NCI-H1417 (cell line): ENCODE measurements at regions not wholly inside any gene's neighbourhood (a gene's known extent, or its start where the extent isn't known, plus 50 kb on each side); places are given as distances from the start of the nearest gene placed in this dataset.

ENCODE experiments used
- DNase-seq, 3 experiments: peaks; one replicate each; lab custom pipeline; 2025; lab: John Stamatoyannopoulos, UW

- no peak for DNase-seq
Observed at GRCh38 chr5:68452286-68452685, 236.7 kb downstream of the PIK3R1 start.

- no peak for DNase-seq
Observed at GRCh38 chr5:68454172-68454571, 238.6 kb downstream of the PIK3R1 start.

GRCh38 chr5:68454766-68455165, 239.2 kb downstream of the PIK3R1 start:
- DNase-seq = no peak

- no peak for DNase-seq
Observed at GRCh38 chr5:68455216-68455615, 239.7 kb downstream of the PIK3R1 start.

GRCh38 chr5:68456756-68457217, 241.2 kb downstream of the PIK3R1 start:
- peak in 1 of 3 experiments; percentile 23 for DNase-seq

GRCh38 chr5:68457285-68457684, 241.7 kb downstream of the PIK3R1 start:
- no peak for DNase-seq

GRCh38 chr5:68458416-68459021, 243.0 kb downstream of the PIK3R1 start:
- no peak for DNase-seq

GRCh38 chr5:68459093-68459809, 243.7 kb downstream of the PIK3R1 start:
- DNase-seq = peak in 2 of 3 experiments; percentile 14 to 85

GRCh38 chr5:68459810-68460139, 244.2 kb downstream of the PIK3R1 start:
- DNase-seq = no peak

- DNase-seq = peak; percentile 1 to 51 (median 22)
Observed at GRCh38 chr5:68460147-68460798, 244.7 kb downstream of the PIK3R1 start.

- DNase-seq = no peak
Observed at GRCh38 chr5:68463606-68464005, 248.1 kb downstream of the PIK3R1 start.

GRCh38 chr5:68464424-68464823, 248.9 kb downstream of the PIK3R1 start:
- DNase-seq = no peak

- no peak for DNase-seq
Observed at GRCh38 chr5:68465133-68465532, 249.6 kb downstream of the PIK3R1 start.

GRCh38 chr5:68465934-68466551, 250.5 kb downstream of the PIK3R1 start:
- no peak for DNase-seq

GRCh38 chr5:68467208-68467607, 251.7 kb downstream of the PIK3R1 start:
- DNase-seq = no peak

- DNase-seq = no peak
Observed at GRCh38 chr5:68467794-68468193, 252.2 kb downstream of the PIK3R1 start.

- DNase-seq = no peak
Observed at GRCh38 chr5:68468322-68468721, 252.8 kb downstream of the PIK3R1 start.

GRCh38 chr5:68475476-68475983, 260.0 kb downstream of the PIK3R1 start:
- DNase-seq = no peak

- no peak for DNase-seq
Observed at GRCh38 chr5:68476854-68477253, 261.3 kb downstream of the PIK3R1 start.

- peak in 2 of 3 experiments; percentile 6 to 15 for DNase-seq
Observed at GRCh38 chr5:68478301-68479095, 262.9 kb downstream of the PIK3R1 start.

- no peak for DNase-seq
Observed at GRCh38 chr5:68479524-68479923, 264.0 kb downstream of the PIK3R1 start.
